HEK293 (cell line): ENCODE measurements at regions not wholly inside any gene's neighbourhood (a gene's known extent, or its start where the extent isn't known, plus 50 kb on each side); places are given as distances from the start of the nearest gene placed in this dataset.

Source experiments
- CTCF ChIA-PET: fragments of 350-600 bp; formaldehyde crosslinking; extraction: SDS; loops from one replicate; lab custom pipeline; 2021; ENCODE audit warnings: antibody characterized with exemption; lab: Yijun Ruan, JAX
- POLR2A ChIA-PET: fragments of 300-600 bp; formaldehyde crosslinking; extraction: SDS; loops from one replicate; lab custom pipeline; 2020; ENCODE audit warnings: antibody characterized with exemption, inconsistent platforms; lab: Yijun Ruan, JAX
- H3K27ac ChIP-seq: fragments of 200-500 bp; sonication (Bioruptor generic); 2 replicates; pipeline ENCODE4 v1.5.1; 2014; ENCODE audit warnings: low read depth, low read length, control low read depth, inconsistent platforms; ENCODE audit errors: extremely low read depth
- H3K36me3 ChIP-seq, 2 experiments: fragments of 200-500 bp in 1 of 2; sonication (Bioruptor generic) in 1 of 2; 1 replicate in 1 of 2; 2 replicates in 1 of 2; pipeline ENCODE4 v1.5.1; 2014 to 2017; ENCODE audit warnings: inconsistent platforms in 2 of 2, low read length in 2 of 2; ENCODE audit not compliant: control insufficient read depth in 2 of 2, insufficient read depth in 1 of 2
- H3K4me1 ChIP-seq: fragments of 200-500 bp; sonication (Bioruptor generic); 2 replicates; pipeline ENCODE4 v1.5.1; 2014; ENCODE audit warnings: mild to moderate bottlenecking, low read length, inconsistent platforms; ENCODE audit not compliant: control insufficient read depth, insufficient read depth
- H3K4me3 ChIP-seq: 2 replicates; pipeline ENCODE4 v1.5.1; 2011; ENCODE audit warnings: low read depth, mild to moderate bottlenecking, control low read depth, low read length, moderate library complexity
- H3K9me3 ChIP-seq: fragments of 200-500 bp; sonication (Bioruptor generic); 2 replicates; pipeline ENCODE4 v1.5.1; 2014; ENCODE audit warnings: low read depth, low read length, inconsistent platforms; ENCODE audit not compliant: control insufficient read depth, insufficient read depth
- BCL11B ChIP-seq: fragments of 450-650 bp; formaldehyde crosslinking; IDR thresholded peaks from 2 replicates; pipeline ENCODE4 v1.5.1; 2016; ENCODE audit warnings: low read depth, missing biosample characterization, missing genetic modification characterization
- EGR2 ChIP-seq: fragments of 450-650 bp; formaldehyde crosslinking; IDR thresholded peaks from 2 replicates; pipeline ENCODE4 v1.5.1; 2016; ENCODE audit warnings: low read depth, missing biosample characterization, missing genetic modification characterization
- GFI1B ChIP-seq: fragments of 450-650 bp; formaldehyde crosslinking; IDR thresholded peaks from 2 replicates; pipeline ENCODE4 v1.5.1; 2016; ENCODE audit warnings: missing biosample characterization, missing genetic modification characterization
- GLIS1 ChIP-seq: fragments of 450-650 bp; formaldehyde crosslinking; IDR thresholded peaks from 2 replicates; pipeline ENCODE4 v1.5.1; 2016; ENCODE audit warnings: missing biosample characterization, missing genetic modification characterization
- HOXA7 ChIP-seq: sonication (generic); formaldehyde crosslinking; IDR thresholded peaks from 2 replicates; pipeline ENCODE4 v1.8.1; 2022; ENCODE audit warnings: missing genetic modification reagents, borderline replicate concordance
- HOXC10 ChIP-seq: sonication (generic); formaldehyde crosslinking; IDR thresholded peaks from 2 replicates; pipeline ENCODE4 v1.8.1; 2023; ENCODE audit warnings: mild to moderate bottlenecking, missing genetic modification reagents
- SP7 ChIP-seq: fragments of 450-650 bp; formaldehyde crosslinking; IDR thresholded peaks from 2 replicates; pipeline ENCODE4 v1.5.1; 2016; ENCODE audit warnings: missing biosample characterization, missing genetic modification characterization
- TCF7L2 ChIP-seq: IDR thresholded peaks from 2 replicates; pipeline ENCODE4 v1.6.1; 2011; ENCODE audit warnings: low read depth, mild to moderate bottlenecking, inconsistent platforms, low read length, moderate library complexity, borderline replicate concordance
- TRIM28 ChIP-seq: IDR thresholded peaks from 2 replicates; pipeline ENCODE4 v1.6.1; 2011; ENCODE audit warnings: low read length, control low read depth, borderline replicate concordance
- YY1 ChIP-seq: fragments of 450-650 bp; formaldehyde crosslinking; IDR thresholded peaks from 2 replicates; pipeline ENCODE4 v1.5.1; 2018; ENCODE audit warnings: missing biosample characterization, missing genetic modification characterization
- YY2 ChIP-seq: fragments of 450-650 bp; formaldehyde crosslinking; IDR thresholded peaks from 2 replicates; pipeline ENCODE4 v1.5.1; 2016; ENCODE audit warnings: missing biosample characterization, missing genetic modification characterization
- ZBTB7A ChIP-seq: fragments of 450-650 bp; formaldehyde crosslinking; IDR thresholded peaks from 2 replicates; pipeline ENCODE4 v1.5.1; 2016; ENCODE audit warnings: low read depth, missing biosample characterization, missing genetic modification characterization
- ZNF132 ChIP-seq: fragments of 450-650 bp; formaldehyde crosslinking; IDR thresholded peaks from 2 replicates; pipeline ENCODE4 v1.5.1; 2017; ENCODE audit warnings: missing biosample characterization, missing genetic modification characterization, borderline replicate concordance
- ZNF2 ChIP-seq: fragments of 450-650 bp; formaldehyde crosslinking; IDR thresholded peaks from 2 replicates; pipeline ENCODE4 v1.5.1; 2016; ENCODE audit warnings: missing biosample characterization, missing genetic modification characterization
- ZNF391 ChIP-seq: fragments of 450-650 bp; formaldehyde crosslinking; IDR thresholded peaks from 2 replicates; pipeline ENCODE4 v1.5.1; 2016; ENCODE audit warnings: low read depth, missing biosample characterization, missing genetic modification characterization, borderline replicate concordance
- ZNF48 ChIP-seq: fragments of 450-650 bp; formaldehyde crosslinking; IDR thresholded peaks from 2 replicates; pipeline ENCODE4 v1.5.1; 2016; ENCODE audit warnings: missing biosample characterization, missing genetic modification characterization
- ZNF549 ChIP-seq: fragments of 450-650 bp; IDR thresholded peaks from 2 replicates; pipeline ENCODE4 v1.5.1; 2018; ENCODE audit warnings: missing biosample characterization, missing genetic modification characterization, mild to moderate bottlenecking, inconsistent platforms, moderate library complexity
- ZNF558 ChIP-seq: fragments of 450-650 bp; formaldehyde crosslinking; IDR thresholded peaks from 2 replicates; pipeline ENCODE4 v1.5.1; 2016; ENCODE audit warnings: missing biosample characterization, missing genetic modification characterization
- ZNF585B ChIP-seq: fragments of 450-650 bp; formaldehyde crosslinking; IDR thresholded peaks from 2 replicates; pipeline ENCODE4 v1.5.1; 2016; ENCODE audit warnings: missing biosample characterization, missing genetic modification characterization
- ZNF600 ChIP-seq: fragments of 450-650 bp; formaldehyde crosslinking; IDR thresholded peaks from 2 replicates; pipeline ENCODE4 v1.5.1; 2016; ENCODE audit warnings: missing biosample characterization, missing genetic modification characterization
- ZNF621 ChIP-seq: fragments of 450-650 bp; formaldehyde crosslinking; IDR thresholded peaks from 2 replicates; pipeline ENCODE4 v1.5.1; 2017; ENCODE audit warnings: missing biosample characterization, missing genetic modification characterization
- ZNF629 ChIP-seq: fragments of 450-650 bp; formaldehyde crosslinking; IDR thresholded peaks from 2 replicates; pipeline ENCODE4 v1.5.1; 2017; ENCODE audit warnings: missing biosample characterization, missing genetic modification characterization
- ZNF664 ChIP-seq: fragments of 450-650 bp; formaldehyde crosslinking; IDR thresholded peaks from 2 replicates; pipeline ENCODE4 v1.5.1; 2016; ENCODE audit warnings: missing biosample characterization, missing genetic modification characterization
- ZNF785 ChIP-seq: fragments of 450-650 bp; formaldehyde crosslinking; IDR thresholded peaks from 2 replicates; pipeline ENCODE4 v1.5.1; 2016; ENCODE audit warnings: missing biosample characterization, missing genetic modification characterization
- TF ChIP-seq, protein P1 (sequence below): fragments of 450-650 bp; IDR thresholded peaks from 2 replicates; pipeline ENCODE4 v1.5.1; 2018; ENCODE audit warnings: missing biosample characterization, mild to moderate bottlenecking, missing genetic modification characterization
- TF ChIP-seq, protein P2 (sequence below): fragments of 450-650 bp; formaldehyde crosslinking; IDR thresholded peaks from 2 replicates; pipeline ENCODE4 v1.5.1; 2016; ENCODE audit warnings: missing biosample characterization, missing genetic modification characterization
- TF ChIP-seq, protein P3 (sequence below): fragments of 450-650 bp; formaldehyde crosslinking; IDR thresholded peaks from 2 replicates; pipeline ENCODE4 v1.5.1; 2016; ENCODE audit warnings: missing biosample characterization, missing genetic modification characterization
- TF ChIP-seq, protein P4 (sequence below): fragments of 450-650 bp; formaldehyde crosslinking; IDR thresholded peaks from 2 replicates; pipeline ENCODE4 v1.5.1; 2016; ENCODE audit warnings: missing biosample characterization, missing genetic modification characterization

DNA sequence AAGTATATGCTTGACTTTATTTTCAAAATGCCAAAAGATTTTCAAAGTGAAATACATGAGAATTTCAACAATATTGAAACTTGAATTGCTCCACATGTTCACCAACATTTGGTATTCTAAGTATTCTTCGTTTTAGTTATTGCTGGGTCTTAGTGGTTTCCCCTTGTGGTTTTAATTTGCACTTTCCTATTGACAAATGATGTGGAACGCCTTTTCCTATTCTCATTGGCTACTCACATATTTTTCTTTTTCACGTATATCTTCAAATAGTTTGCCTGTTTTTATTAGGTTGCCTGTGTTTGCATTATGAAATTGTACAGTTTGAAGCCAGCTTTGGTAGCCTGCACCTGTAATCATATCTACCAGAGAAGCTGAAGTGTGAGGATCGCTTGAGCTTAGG lies 405.7 kb upstream of the IRX2 start (continued):
- TF ChIP-seq, protein P1, sequence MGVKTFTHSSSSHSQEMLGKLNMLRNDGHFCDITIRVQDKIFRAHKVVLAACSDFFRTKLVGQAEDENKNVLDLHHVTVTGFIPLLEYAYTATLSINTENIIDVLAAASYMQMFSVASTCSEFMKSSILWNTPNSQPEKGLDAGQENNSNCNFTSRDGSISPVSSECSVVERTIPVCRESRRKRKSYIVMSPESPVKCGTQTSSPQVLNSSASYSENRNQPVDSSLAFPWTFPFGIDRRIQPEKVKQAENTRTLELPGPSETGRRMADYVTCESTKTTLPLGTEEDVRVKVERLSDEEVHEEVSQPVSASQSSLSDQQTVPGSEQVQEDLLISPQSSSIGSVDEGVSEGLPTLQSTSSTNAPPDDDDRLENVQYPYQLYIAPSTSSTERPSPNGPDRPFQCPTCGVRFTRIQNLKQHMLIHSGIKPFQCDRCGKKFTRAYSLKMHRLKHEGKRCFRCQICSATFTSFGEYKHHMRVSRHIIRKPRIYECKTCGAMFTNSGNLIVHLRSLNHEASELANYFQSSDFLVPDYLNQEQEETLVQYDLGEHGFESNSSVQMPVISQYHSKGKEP = no peak
- no peak for TF ChIP-seq TRIM28

DNA sequence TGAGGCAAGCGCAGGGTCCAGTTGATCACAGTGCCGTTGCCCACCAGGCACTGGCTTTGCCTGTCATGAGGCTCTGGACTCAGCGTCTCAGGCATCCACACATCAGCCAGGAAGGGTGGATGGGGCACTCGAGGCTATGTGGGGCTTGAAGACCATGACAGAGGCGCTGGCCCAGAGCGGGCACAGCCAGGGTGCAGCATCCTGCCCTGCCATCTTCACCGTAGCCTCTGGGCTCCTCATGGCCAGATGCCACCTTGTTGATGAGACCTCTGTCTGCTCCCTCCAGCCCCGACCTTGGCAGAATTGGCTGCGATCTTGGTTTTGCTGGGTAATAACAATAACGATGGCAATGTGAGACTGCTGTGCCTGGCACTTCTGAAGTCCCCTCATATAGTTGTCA lies 404.2 kb upstream of the IRX2 start:
- ChIA-PET CTCF (no interaction called here), POLR2A (no interaction called here)
- TF ChIP-seq GLIS1 (tag by site-specific recombination) (no peak), ZNF549 (tag by site-specific recombination) (no peak), ZNF2 (tag by site-specific recombination) (no peak), ZNF48 (tag by site-specific recombination) (no peak), HOXA7 (CRISPR knock-in tag) (no peak), EGR2 (tag by site-specific recombination) (no peak), ZNF785 (no peak), ZBTB7A (tag by site-specific recombination) (no peak), ZNF585B (tag by site-specific recombination) (no peak), YY2 (no peak), ZNF600 (tag by site-specific recombination) (no peak), SP7 (tag by site-specific recombination) (no peak), ZNF391 (tag by site-specific recombination) (no peak), ZNF132 (tag by site-specific recombination) (no peak)
- TF ChIP-seq, protein P2, sequence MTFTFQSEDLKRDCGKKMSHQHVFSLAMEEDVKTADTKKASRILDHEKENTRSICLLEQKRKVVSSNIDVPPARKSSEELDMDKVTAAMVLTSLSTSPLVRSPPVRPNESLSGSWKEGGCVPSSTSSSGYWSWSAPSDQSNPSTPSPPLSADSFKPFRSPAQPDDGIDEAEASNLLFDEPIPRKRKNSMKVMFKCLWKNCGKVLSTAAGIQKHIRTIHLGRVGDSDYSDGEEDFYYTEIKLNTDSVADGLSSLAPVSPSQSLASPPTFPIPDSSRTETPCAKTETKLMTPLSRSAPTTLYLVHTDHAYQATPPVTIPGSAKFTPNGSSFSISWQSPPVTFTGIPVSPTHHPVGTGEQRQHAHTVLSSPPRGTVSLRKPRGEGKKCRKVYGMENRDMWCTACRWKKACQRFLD (tag by site-specific recombination) = no peak
- TF ChIP-seq, protein P3, sequence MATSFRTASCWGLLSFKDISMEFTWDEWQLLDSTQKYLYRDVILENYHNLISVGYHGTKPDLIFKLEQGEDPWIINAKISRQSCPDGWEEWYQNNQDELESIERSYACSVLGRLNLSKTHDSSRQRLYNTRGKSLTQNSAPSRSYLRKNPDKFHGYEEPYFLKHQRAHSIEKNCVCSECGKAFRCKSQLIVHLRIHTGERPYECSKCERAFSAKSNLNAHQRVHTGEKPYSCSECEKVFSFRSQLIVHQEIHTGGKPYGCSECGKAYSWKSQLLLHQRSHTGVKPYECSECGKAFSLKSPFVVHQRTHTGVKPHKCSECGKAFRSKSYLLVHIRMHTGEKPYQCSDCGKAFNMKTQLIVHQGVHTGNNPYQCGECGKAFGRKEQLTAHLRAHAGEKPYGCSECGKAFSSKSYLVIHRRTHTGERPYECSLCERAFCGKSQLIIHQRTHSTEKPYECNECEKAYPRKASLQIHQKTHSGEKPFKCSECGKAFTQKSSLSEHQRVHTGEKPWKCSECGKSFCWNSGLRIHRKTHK (tag by site-specific recombination) = no peak
- TF ChIP-seq, protein P4, sequence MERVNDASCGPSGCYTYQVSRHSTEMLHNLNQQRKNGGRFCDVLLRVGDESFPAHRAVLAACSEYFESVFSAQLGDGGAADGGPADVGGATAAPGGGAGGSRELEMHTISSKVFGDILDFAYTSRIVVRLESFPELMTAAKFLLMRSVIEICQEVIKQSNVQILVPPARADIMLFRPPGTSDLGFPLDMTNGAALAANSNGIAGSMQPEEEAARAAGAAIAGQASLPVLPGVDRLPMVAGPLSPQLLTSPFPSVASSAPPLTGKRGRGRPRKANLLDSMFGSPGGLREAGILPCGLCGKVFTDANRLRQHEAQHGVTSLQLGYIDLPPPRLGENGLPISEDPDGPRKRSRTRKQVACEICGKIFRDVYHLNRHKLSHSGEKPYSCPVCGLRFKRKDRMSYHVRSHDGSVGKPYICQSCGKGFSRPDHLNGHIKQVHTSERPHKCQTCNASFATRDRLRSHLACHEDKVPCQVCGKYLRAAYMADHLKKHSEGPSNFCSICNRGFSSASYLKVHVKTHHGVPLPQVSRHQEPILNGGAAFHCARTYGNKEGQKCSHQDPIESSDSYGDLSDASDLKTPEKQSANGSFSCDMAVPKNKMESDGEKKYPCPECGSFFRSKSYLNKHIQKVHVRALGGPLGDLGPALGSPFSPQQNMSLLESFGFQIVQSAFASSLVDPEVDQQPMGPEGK = no peak
- Histone ChIP-seq H3K4me1 (no peaks in the 10 kb centered on the region), H3K27ac (no peak overlapping the region), H3K36me3 (no peaks in the 10 kb centered on the region), H3K9me3 (no peaks in the 10 kb centered on the region), H3K4me3 (no peak overlapping the region)

DNA sequence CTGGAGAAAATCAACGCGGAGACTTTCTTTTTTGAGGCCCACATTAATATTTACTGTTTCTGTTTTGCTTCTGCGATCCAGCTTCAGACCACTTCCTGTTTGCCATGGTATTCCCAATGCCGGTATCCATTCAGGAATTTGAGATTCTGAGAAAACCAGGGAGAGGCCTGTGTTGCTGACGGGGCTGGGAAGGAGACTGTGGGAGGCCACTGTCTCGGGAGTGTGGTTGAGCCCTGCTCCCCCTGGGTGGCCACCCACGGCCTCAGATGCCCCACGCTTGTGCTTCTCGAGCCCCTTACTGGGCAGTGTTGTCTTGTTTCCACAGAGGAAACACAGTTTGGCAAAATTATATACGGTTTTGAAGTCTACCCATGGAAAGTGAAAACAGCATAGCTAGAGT lies 403.6 kb upstream of the IRX2 start:
- H3K36me3 ChIP-seq = no peaks in the 10 kb centered on the region
- H3K4me1 ChIP-seq = no peaks in the 10 kb centered on the region
- ChIA-PET CTCF (no interaction called here), POLR2A (no interaction called here)
- no peak overlapping the region for H3K4me3 ChIP-seq
- TF ChIP-seq BCL11B (tag by site-specific recombination) (no peak), ZNF629 (tag by site-specific recombination) (no peak), ZNF558 (tag by site-specific recombination) (no peak), ZNF664 (tag by site-specific recombination) (no peak), HOXC10 (CRISPR knock-in tag) (no peak), TCF7L2 (no peak), ZNF621 (tag by site-specific recombination) (no peak), GFI1B (no peak), YY1 (tag by site-specific recombination) (no peak), ZNF48 (tag by site-specific recombination) (no peak)
- H3K9me3 ChIP-seq = no peaks in the 10 kb centered on the region
- no peak overlapping the region for H3K27ac ChIP-seq
